HG03095 (cell line): ENCODE measurements at regions not wholly inside any gene's neighbourhood (a gene's known extent, or its start where the extent isn't known, plus 50 kb on each side); places are given as distances from the start of the nearest gene placed in this dataset.
"Not testable (repeated sequence)": the region's sequence is repeated elsewhere in the genome, so short reads cannot be mapped to it uniquely, and the experiment has no call there.

Source experiments
- ATAC-seq: cut with Tn5 transposase; IDR thresholded peaks from one replicate; pipeline ENCODE4 v1.9.1; 2021; ENCODE audit warnings: moderate library complexity; ENCODE audit not compliant: unreplicated experiment

GRCh38 chr2:216942465-216942864 is 82.6 kb upstream of the TNP1 start:
- no peak for ATAC-seq

- no peak for ATAC-seq
Measured at GRCh38 chr2:216942016-216942415, 82.2 kb upstream of the TNP1 start.

- no peak for ATAC-seq
Measured at GRCh38 chr2:216936954-216937357, 77.1 kb upstream of the TNP1 start.

GRCh38 chr2:216934623-216935022 is 74.8 kb upstream of the TNP1 start:
- no peak for ATAC-seq

GRCh38 chr2:216934151-216934550 is 74.3 kb upstream of the TNP1 start:
- no peak for ATAC-seq

GRCh38 chr2:216932863-216933548 is 73.1 kb upstream of the TNP1 start:
- ATAC-seq = no peak

GRCh38 chr2:216932113-216932862 is 72.4 kb upstream of the TNP1 start:
- ATAC-seq = no peak

- ATAC-seq = no peak
Measured at GRCh38 chr2:216930716-216931115, 70.9 kb upstream of the TNP1 start.

GRCh38 chr2:216929338-216929737 is 69.5 kb upstream of the TNP1 start:
- not testable (repeated sequence) for ATAC-seq

- no peak for ATAC-seq
Measured at GRCh38 chr2:216927163-216927562, 67.3 kb upstream of the TNP1 start.

GRCh38 chr2:216925636-216926366 is 65.9 kb upstream of the TNP1 start:
- no peak for ATAC-seq

GRCh38 chr2:216925006-216925405 is 65.1 kb upstream of the TNP1 start:
- no peak for ATAC-seq

- no peak for ATAC-seq
Measured at GRCh38 chr2:216923706-216924105, 63.8 kb upstream of the TNP1 start.

GRCh38 chr2:216922175-216922780 is 62.4 kb upstream of the TNP1 start:
- no peak for ATAC-seq

- no peak for ATAC-seq
Measured at GRCh38 chr2:216920937-216921456, 61.1 kb upstream of the TNP1 start.

- ATAC-seq = no peak
Measured at GRCh38 chr2:216920143-216920876, 60.4 kb upstream of the TNP1 start.

GRCh38 chr2:216918088-216918680 is 58.3 kb upstream of the TNP1 start:
- no peak for ATAC-seq

GRCh38 chr2:216916956-216917650 is 57.2 kb upstream of the TNP1 start:
- ATAC-seq = no peak

- no peak for ATAC-seq
Measured at GRCh38 chr2:216915557-216916150, 55.8 kb upstream of the TNP1 start.
